ENCODE measurements at regions not wholly inside any gene's neighbourhood (a gene's known extent, or its start where the extent isn't known, plus 50 kb on each side); places are given as distances from the start of the nearest gene placed in this dataset.
A peak's percentile ranks its signal among the peaks of the same experiment; 100 is the strongest.

DNA sequence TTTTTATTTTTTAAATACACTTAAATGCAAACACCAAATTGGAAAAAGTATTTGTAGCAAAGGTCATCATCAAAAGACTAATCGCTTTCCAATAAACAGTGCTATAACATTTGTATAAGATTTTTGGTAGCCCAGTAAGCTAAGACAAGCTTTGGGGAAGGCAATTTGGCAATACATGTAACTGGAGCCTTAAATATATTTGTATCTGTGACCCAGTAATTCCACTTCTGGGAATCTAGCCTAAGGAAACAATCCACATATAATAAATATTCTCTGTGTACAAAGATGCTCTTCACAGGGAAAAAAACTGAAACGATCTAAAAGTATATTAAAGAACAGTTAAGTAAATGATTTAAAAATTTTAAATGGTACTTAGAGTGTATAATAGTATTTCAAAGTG, 65.5 kb upstream of the TJP1 start:
- Histone ChIP-seq H3K4me3 (no peak overlapping the region), H3K27me3 (replicated peaks; ENCODE audit: insufficient read depth) (no peaks in the 10 kb centered on the region), H3K9me3 (ENCODE audit: low read depth) (no peaks in the 10 kb centered on the region), H3K36me3 (ENCODE audit: low read depth) (no peaks in the 10 kb centered on the region), H3K79me2 (ENCODE audit: insufficient read depth) (no peaks in the 10 kb centered on the region), H3K9me2 (ENCODE audit: insufficient read depth) (no peaks in the 10 kb centered on the region), H3F3A (ENCODE audit: insufficient read depth) (0 out of 2 replicates have a peak, but pooled peaks cover 10% of the 10 kb centered on the region), H3K9ac (no peak overlapping the region), H2AFZ (no peak overlapping the region), H4K20me1 (ENCODE audit: insufficient read depth) (no peaks in the 10 kb centered on the region), H3K4me2 (ENCODE audit: unreplicated experiment) (no peak overlapping the region), H3K27ac (no peak overlapping the region), H3K4me1 (ENCODE audit: insufficient read depth) (peaks cover 15% of the 10 kb centered on the region)
- TF ChIP-seq EZH2phosphoT487 (IDR thresholded peaks at IDR 0.05; ENCODE audit: insufficient read depth, low read depth) (no peak), EZH2 (IDR thresholded peaks at IDR 0.05; ENCODE audit: insufficient read depth, poor library complexity, severe bottlenecking) (no peak)
- WGBS, 2 experiments (ENCODE audit: low coverage in 1 of 2, low lambda C conversion rate in 2 of 2, missing lambda C conversion rate in 2 of 2): 73 to 83% methylated on average over 2 of the region's 2 CpGs
- in situ Hi-C loops (cut with MboI): no loop called here
- DNase-seq: peak; percentile 16

GRCh38 chr15:29885183-29885582, 62.9 kb upstream of the TJP1 start:
- Histone ChIP-seq H3K79me2 (ENCODE audit: insufficient read depth) (no peaks in the 10 kb centered on the region), H3K4me1 (ENCODE audit: insufficient read depth) (peaks cover 15% of the 10 kb centered on the region), H3K9me3 (ENCODE audit: low read depth) (no peaks in the 10 kb centered on the region), H3F3A (ENCODE audit: insufficient read depth) (0 out of 2 replicates have a peak, but pooled peaks cover 10% of the 10 kb centered on the region), H3K4me3 (no peak overlapping the region), H2AFZ (no peak overlapping the region), H3K9me2 (ENCODE audit: insufficient read depth) (no peaks in the 10 kb centered on the region), H4K20me1 (ENCODE audit: insufficient read depth) (no peaks in the 10 kb centered on the region), H3K9ac (no peak overlapping the region), H3K36me3 (ENCODE audit: low read depth) (no peaks in the 10 kb centered on the region), H3K4me2 (ENCODE audit: unreplicated experiment) (no peak overlapping the region), H3K27me3 (replicated peaks; ENCODE audit: insufficient read depth) (no peaks in the 10 kb centered on the region), H3K27ac (no peak overlapping the region)
- DNase-seq: no peak
- TF ChIP-seq EZH2phosphoT487 (IDR thresholded peaks at IDR 0.05; ENCODE audit: insufficient read depth, low read depth) (no peak), EZH2 (IDR thresholded peaks at IDR 0.05; ENCODE audit: insufficient read depth, poor library complexity, severe bottlenecking) (no peak)
- 48 to 54% methylated on average over 3 of the region's 3 CpGs for WGBS, 2 experiments (ENCODE audit: low coverage in 1 of 2, low lambda C conversion rate in 2 of 2, missing lambda C conversion rate in 2 of 2)
- in situ Hi-C loops (cut with MboI): no loop called here

- no peak overlapping the region for H3K4me2 ChIP-seq (ENCODE audit: unreplicated experiment)
- H3K27me3 ChIP-seq (replicated peaks; ENCODE audit: insufficient read depth): no peaks in the 10 kb centered on the region
- no peak overlapping the region for H3K4me3 ChIP-seq
- no peaks in the 10 kb centered on the region for H3K9me3 ChIP-seq (ENCODE audit: low read depth)
- H3K79me2 ChIP-seq (ENCODE audit: insufficient read depth): no peaks in the 10 kb centered on the region
- no peaks in the 10 kb centered on the region for H3F3A ChIP-seq (ENCODE audit: insufficient read depth)
- no peaks in the 10 kb centered on the region for H3K9me2 ChIP-seq (ENCODE audit: insufficient read depth)
- DNase-seq: no peak
- no peak overlapping the region for H3K27ac ChIP-seq
- in situ Hi-C loops (cut with MboI): no loop called here
- no peaks in the 10 kb centered on the region for H3K4me1 ChIP-seq (ENCODE audit: insufficient read depth)
- H3K9ac ChIP-seq: no peak overlapping the region
- TF ChIP-seq EZH2 (IDR thresholded peaks at IDR 0.05; ENCODE audit: insufficient read depth, poor library complexity, severe bottlenecking): no peak
- TF ChIP-seq EZH2phosphoT487 (IDR thresholded peaks at IDR 0.05; ENCODE audit: insufficient read depth, low read depth): no peak
- WGBS, 2 experiments (ENCODE audit: low coverage in 1 of 2, low lambda C conversion rate in 2 of 2, missing lambda C conversion rate in 2 of 2): 42 to 50% methylated on average over 3 of the region's 3 CpGs
- H4K20me1 ChIP-seq (ENCODE audit: insufficient read depth): no peaks in the 10 kb centered on the region
- no peak overlapping the region; the same call in 1 of the 2 replicates for H2AFZ ChIP-seq
- no peaks in the 10 kb centered on the region for H3K36me3 ChIP-seq (ENCODE audit: low read depth)
These were observed 60.9 kb upstream of the TJP1 start for GRCh38 chr15:29883126-29883525.

DNA sequence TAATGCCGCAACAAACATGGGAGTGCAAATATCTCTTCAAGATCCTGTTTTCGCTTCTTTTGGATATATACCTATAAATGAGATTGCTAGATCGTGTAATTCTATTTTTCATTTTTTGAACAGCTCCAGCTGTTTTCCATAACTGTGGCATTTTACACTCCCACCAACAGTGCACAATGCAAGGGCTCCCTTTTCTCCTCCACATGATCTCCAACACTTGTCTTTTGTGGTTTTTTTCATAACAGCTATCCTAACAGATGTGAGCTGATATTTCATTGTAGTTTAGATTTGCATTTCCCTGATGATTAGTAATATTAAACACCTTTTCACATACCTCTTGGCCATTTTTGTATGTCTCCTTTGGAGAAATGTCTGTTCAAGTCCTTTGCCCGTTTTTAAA, 58.6 kb upstream of the TJP1 start:
- no peaks in the 10 kb centered on the region for H4K20me1 ChIP-seq (ENCODE audit: insufficient read depth)
- no peaks in the 10 kb centered on the region for H3K27me3 ChIP-seq (replicated peaks; ENCODE audit: insufficient read depth)
- no peak overlapping the region for H3K4me3 ChIP-seq
- no peaks in the 10 kb centered on the region for H3F3A ChIP-seq (ENCODE audit: insufficient read depth)
- no peaks in the 10 kb centered on the region for H3K9me3 ChIP-seq (ENCODE audit: low read depth)
- no peak overlapping the region for H3K27ac ChIP-seq
- H3K9me2 ChIP-seq (ENCODE audit: insufficient read depth): no peaks in the 10 kb centered on the region
- no peak overlapping the region for H2AFZ ChIP-seq
- 44 to 54% methylated on average over 4 of the region's 4 CpGs for WGBS, 2 experiments (ENCODE audit: low coverage in 1 of 2, low lambda C conversion rate in 2 of 2, missing lambda C conversion rate in 2 of 2)
- H3K4me2 ChIP-seq (ENCODE audit: unreplicated experiment): no peak overlapping the region
- TF ChIP-seq EZH2phosphoT487 (IDR thresholded peaks at IDR 0.05; ENCODE audit: insufficient read depth, low read depth) (no peak), EZH2 (IDR thresholded peaks at IDR 0.05; ENCODE audit: insufficient read depth, poor library complexity, severe bottlenecking) (no peak)
- no peaks in the 10 kb centered on the region for H3K36me3 ChIP-seq (ENCODE audit: low read depth)
- DNase-seq: no peak
- no peaks in the 10 kb centered on the region for H3K4me1 ChIP-seq (ENCODE audit: insufficient read depth)
- H3K79me2 ChIP-seq (ENCODE audit: insufficient read depth): no peaks in the 10 kb centered on the region
- H3K9ac ChIP-seq: no peak overlapping the region
- in situ Hi-C loops (cut with MboI): no loop called here

- Histone ChIP-seq H3K4me3 (no peak overlapping the region), H3F3A (ENCODE audit: insufficient read depth) (no peaks in the 10 kb centered on the region), H4K20me1 (ENCODE audit: insufficient read depth) (no peaks in the 10 kb centered on the region), H3K4me2 (ENCODE audit: unreplicated experiment) (no peak overlapping the region), H3K36me3 (ENCODE audit: low read depth) (no peaks in the 10 kb centered on the region), H3K9me2 (ENCODE audit: insufficient read depth) (no peaks in the 10 kb centered on the region), H3K4me1 (ENCODE audit: insufficient read depth) (no peaks in the 10 kb centered on the region), H3K27ac (no peak overlapping the region), H3K9ac (no peak overlapping the region), H3K27me3 (replicated peaks; ENCODE audit: insufficient read depth) (no peaks in the 10 kb centered on the region), H3K79me2 (ENCODE audit: insufficient read depth) (no peaks in the 10 kb centered on the region), H2AFZ (no peak overlapping the region), H3K9me3 (ENCODE audit: low read depth) (no peaks in the 10 kb centered on the region)
- TF ChIP-seq EZH2 (IDR thresholded peaks at IDR 0.05; ENCODE audit: insufficient read depth, poor library complexity, severe bottlenecking) (no peak), EZH2phosphoT487 (IDR thresholded peaks at IDR 0.05; ENCODE audit: insufficient read depth, low read depth) (no peak)
- WGBS, 2 experiments (ENCODE audit: low coverage in 1 of 2, low lambda C conversion rate in 2 of 2, missing lambda C conversion rate in 2 of 2): 44 to 56% methylated on average over 3 of the region's 3 CpGs
- no peak for DNase-seq
- in situ Hi-C loops (cut with MboI): no loop called here
These were observed 58.1 kb upstream of the TJP1 start for GRCh38 chr15:29880341-29880740.
